Mammary epithelial cell (primary cell): ENCODE measurements at regions not wholly inside any gene's neighbourhood (a gene's known extent, or its start where the extent isn't known, plus 50 kb on each side); places are given as distances from the start of the nearest gene placed in this dataset.

Source experiments
- EZH2 ChIP-seq: IDR thresholded peaks from 2 replicates; pipeline ENCODE4 v1.6.1; 2012; ENCODE audit warnings: low read length, inconsistent platforms, borderline replicate concordance
- TF ChIP-seq, protein P1 (sequence below), 2 donors: IDR thresholded peaks in 1 of 2; conservative IDR thresholded peaks in 1 of 2; 2 replicates each; pipeline ENCODE4 v1.5.1; 2011 to 2012; ENCODE audit warnings: inconsistent platforms in 2 of 2, low read length in 2 of 2, mild to moderate bottlenecking in 2 of 2, control low read depth in 1 of 2, low read depth in 1 of 2; ENCODE audit not compliant: insufficient read depth in 1 of 2; ENCODE audit errors: extremely low read depth in 1 of 2

DNA sequence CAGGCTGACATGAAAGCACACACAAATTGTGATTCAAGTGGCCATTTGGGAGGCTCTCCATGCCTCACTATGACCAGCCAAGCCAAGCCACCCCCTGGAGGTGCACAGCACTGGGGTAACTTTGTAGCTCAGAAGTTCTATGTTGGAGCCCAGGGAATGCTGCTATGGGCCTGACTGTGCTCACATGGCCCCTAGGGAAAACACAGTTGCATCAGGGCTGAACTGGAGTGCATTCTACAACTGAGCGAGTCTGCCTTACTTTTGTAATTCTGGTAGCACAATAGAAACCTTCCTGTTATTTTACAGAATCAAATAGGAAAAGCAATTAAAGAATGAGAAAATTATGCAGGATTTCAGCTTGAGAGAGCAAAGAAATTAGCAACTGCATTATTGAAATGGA is 455.5 kb upstream of the TRPC7 start:
- TF ChIP-seq, protein P1, sequence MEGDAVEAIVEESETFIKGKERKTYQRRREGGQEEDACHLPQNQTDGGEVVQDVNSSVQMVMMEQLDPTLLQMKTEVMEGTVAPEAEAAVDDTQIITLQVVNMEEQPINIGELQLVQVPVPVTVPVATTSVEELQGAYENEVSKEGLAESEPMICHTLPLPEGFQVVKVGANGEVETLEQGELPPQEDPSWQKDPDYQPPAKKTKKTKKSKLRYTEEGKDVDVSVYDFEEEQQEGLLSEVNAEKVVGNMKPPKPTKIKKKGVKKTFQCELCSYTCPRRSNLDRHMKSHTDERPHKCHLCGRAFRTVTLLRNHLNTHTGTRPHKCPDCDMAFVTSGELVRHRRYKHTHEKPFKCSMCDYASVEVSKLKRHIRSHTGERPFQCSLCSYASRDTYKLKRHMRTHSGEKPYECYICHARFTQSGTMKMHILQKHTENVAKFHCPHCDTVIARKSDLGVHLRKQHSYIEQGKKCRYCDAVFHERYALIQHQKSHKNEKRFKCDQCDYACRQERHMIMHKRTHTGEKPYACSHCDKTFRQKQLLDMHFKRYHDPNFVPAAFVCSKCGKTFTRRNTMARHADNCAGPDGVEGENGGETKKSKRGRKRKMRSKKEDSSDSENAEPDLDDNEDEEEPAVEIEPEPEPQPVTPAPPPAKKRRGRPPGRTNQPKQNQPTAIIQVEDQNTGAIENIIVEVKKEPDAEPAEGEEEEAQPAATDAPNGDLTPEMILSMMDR (conservative IDR thresholded peaks at IDR 0.05 in 1 of 2, IDR thresholded peaks at IDR 0.05 in 1 of 2; ENCODE audit: extremely low read depth in 1 of 2, insufficient read depth in 1 of 2, low read depth in 1 of 2, low read length in 2 of 2): no peak
- no peak for TF ChIP-seq EZH2
